ENCODE measurements at regions not wholly inside any gene's neighbourhood (a gene's known extent, or its start where the extent isn't known, plus 50 kb on each side); places are given as distances from the start of the nearest gene placed in this dataset.
"Not testable (repeated sequence)": the region's sequence is repeated elsewhere in the genome, so short reads cannot be mapped to it uniquely, and the experiment has no call there.

DNA sequence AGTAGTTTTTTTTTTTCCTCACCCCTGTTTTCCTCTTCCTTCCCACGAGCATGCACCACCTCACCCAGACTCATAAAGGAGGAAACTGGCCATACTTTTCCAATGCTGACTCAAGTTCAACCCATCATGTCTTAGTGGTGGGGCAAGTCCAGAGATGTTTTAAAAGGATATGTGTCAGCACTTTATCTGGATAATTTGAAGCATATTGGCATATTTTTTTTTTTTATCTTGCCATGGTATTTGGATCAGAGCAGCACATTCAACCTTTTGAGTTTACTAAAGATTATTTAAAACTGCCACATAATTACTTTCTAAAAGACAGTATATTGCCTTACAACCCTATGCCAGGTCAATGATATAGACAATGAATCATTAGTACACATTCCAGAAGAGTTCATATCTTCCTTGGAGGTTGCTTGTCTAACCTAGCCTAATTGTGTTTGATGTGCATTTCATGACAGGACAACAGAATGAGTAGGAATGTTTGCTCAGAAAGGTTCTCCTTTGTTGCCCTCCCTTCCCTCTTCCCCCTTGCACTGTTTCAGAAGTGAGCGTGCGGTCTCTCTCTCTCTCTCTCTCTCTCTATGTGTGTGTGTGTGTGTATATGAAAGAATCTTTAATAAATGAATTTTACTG is 950.7 kb upstream of the FAM98A start:
- DNase-seq (ENCODE audit: low read depth), result no peak

DNA sequence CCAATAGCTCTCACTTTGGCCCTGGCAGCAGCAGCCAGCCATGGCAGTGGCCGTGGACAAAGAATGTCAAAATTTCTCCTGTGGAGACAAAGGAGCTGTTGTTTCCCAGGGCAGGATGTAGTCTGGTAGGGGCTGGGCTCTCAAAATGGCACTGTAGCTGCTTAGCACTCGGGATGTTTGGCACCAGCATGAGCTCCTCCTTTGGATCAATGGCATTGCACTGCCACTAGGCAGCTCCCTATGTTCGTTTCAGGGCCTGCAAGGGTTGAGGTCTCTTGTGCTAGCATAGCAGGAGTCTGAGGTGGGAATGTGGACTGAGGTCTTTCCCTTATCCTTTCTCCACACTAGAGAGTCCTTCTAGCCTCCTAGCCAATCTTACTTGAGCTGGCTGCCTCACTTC is 948.8 kb upstream of the FAM98A start:
- no peak for DNase-seq (ENCODE audit: low read depth)

DNA sequence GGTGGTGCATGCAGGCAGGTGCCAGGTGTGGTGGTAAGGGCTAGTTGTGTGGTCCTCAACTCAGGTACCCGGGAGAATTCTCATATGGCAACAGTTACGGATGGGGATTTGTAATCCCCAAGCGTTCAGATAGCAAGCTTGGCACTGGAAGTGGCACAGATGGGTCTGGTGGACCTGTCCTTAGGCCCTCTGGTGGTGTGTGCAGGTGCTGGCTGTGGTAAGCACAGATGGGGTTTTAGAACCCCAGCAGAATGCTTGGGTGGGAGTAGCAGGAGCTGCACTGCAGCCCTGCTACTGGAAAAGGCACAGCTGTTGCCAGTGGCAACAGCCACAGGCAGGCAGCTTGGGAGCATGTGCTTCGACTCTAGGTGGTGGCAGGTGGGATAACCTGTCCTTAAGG is 948.2 kb upstream of the FAM98A start:
- DNase-seq (ENCODE audit: low read depth), result no peak

DNA sequence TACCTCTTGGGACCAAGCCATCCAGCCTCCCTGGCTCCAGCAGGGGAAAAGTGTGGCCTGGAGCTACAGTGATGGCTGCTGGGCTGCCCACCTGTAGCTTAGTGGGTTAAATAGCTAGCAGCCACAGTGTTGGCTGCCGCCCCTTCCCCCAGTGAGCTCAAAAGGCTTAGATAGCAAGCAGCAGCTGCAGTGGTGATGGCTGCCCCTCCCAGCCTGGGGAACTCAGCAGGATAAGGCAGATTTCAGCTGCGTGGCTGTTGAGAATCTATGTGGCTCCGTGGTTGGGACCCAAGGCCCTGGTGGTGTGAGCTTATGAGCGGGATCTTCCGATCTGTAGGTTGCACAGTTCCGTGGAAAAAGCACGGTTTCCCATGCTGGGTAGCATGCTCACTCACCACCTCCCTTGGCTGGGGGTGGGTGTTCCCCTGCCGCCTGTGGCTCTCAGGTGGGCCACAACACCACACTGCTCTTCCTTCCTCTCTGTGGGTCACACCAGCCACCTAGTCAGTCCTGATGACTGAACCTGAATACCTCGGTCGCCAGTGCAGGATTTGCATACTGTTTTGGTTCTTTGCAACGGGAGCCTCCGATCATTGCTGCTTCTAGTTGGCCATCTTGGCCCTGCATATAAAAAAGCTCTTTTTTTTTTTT is 946.5 kb upstream of the FAM98A start:
- no peak for DNase-seq (ENCODE audit: low read depth)

DNA sequence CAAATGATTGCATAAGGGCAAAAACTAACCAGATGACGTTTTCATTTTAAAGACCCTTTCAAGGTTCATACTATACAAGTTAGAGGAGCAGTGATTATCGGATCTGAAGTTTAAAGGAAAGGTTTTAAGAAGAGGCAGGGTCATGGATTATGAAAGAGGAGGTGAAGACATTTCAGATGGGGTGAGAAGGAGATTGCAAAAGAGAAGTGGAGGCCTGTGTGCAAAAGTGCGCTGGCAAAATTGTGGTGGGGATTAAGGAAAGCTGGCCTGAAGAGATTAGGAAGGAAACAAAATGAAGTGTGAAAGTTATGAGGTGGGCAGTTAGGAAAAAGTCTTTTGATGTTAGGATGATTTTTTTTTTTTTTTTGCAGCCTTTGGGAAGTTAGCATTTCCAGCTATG is 935.7 kb upstream of the FAM98A start:
- no peak for DNase-seq (ENCODE audit: low read depth)

DNA sequence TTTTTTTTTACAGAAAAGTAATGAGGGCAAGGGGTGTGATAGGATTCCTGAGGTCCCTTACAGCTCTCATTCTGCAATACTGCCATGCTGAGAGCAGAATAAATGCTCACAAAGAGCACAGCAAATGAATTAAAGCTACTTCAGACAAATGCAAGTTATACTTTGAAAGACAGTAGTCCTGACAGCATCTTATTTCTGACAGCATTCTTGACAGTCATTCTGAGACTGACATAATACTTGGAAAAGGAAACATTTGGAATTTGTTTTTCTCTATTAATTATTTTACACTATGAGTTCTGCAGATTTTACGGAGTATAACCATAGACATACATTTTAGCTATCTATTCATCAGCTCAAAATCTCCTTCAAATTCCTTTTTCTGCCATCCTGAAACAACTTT is 935.2 kb upstream of the FAM98A start:
- DNase-seq (ENCODE audit: low read depth), result no peak

DNA sequence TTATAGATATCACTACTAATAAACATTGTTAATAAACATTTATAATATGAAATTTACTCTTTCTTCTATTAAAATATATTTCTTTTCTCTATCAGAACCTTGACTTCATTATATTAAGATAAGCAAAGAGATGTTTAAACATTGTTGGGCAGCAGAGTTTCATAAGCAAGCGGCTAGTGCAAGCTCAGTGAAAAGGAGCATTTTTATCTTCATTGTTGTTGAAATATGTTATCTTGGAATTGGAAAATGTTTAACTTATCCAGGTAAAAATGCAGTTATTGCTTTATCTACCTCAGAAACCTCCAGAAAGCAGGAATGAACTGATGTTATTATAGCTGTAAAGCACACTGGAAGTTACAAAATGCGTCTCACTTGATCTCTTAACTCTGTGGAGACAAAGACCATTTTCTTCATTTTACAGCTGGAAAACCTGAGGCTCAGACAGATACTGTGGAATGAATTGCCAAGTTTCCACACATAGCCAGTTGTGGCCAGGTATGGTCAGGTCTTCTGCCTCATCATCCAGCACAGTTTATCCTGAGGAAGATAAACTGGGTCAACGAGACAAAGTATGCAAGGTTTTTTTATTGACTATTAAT is 934.6 kb upstream of the FAM98A start:
- no peak for DNase-seq (ENCODE audit: low read depth)

DNA sequence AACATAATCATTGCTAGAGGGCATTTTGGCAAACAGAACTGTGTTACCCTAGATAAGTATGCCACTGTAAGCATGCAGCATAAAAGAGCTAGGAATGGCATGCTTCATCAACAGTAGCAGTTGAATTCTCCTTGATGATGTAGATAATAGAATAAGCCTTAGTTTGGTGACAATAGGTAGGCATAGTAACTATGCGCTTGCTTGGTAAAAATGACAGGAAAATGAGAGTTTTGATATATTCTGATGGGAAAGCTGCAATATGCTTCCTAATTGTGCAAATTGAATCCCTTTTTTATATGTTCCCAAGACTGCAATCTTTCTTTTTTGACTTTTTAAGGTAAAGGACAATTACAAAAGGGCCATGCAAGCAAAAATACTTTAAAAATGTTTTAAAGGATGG is 930.9 kb upstream of the FAM98A start:
- no peak for DNase-seq (ENCODE audit: low read depth)

DNA sequence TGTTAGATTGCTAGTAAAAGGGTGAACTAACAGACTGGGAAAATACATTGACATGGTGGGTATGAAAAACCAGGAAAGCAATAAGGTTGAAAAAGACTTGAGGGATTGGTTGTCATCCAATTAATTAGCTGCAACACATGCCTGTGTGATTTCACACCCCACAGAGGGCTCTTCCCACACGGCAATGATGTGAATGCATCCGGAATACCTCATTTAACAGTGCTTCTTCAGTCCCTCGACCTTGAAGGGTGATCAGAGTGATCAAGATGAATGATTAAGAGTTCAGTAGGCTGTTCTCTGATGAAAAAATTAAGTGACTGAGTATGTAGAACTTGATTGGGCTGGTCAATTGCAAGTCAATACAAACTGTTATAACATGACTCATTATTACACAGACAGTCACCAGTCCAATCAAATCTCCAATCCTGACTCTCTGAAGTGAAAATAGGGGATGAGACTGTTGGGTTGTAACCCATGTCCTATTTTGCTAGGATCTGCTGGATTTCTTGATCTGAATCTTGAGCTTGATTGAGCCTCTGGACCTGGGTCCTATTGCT is 924.9 kb upstream of the FAM98A start:
- no peak for DNase-seq (ENCODE audit: low read depth)

DNA sequence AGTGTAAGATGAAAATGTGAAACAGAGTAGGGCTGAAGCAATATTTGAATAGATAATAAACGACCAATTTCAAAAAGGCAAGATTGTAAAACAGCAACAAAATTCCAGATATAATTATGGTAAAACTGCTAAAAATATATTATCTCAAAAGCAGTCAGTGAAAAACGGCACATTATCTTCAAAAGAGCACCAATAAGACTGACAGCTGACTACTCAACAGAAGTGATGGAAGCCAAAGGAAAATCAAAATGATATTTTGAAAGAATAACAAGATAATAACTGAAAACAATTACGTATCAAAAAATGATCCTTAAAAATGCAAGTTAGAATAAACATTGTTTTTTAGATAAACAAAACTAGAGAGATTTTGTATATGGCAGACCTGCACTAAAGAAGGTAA is 920.6 kb upstream of the FAM98A start:
- DNase-seq (ENCODE audit: low read depth), result no peak

DNA sequence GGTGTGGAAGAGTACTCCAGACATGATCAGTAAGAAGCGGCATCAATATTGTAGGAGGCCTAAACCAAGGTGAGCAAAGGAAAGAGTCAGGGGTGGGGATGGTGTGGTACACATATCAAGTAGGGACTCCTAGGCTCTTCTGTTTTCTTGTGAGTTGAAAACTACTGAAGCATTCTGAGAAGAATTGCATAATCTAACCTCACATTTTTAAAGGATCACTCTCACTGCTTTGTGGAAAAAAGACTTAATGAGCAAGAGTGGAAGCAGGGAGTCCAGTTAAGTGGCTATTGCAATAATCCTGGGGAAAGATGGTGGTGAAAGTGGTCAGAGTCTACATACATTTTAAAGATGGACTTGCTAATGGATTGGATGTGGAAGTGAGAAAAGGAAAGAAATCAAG is 899.5 kb upstream of the FAM98A start:
- DNase-seq (ENCODE audit: low read depth), result no peak

DNA sequence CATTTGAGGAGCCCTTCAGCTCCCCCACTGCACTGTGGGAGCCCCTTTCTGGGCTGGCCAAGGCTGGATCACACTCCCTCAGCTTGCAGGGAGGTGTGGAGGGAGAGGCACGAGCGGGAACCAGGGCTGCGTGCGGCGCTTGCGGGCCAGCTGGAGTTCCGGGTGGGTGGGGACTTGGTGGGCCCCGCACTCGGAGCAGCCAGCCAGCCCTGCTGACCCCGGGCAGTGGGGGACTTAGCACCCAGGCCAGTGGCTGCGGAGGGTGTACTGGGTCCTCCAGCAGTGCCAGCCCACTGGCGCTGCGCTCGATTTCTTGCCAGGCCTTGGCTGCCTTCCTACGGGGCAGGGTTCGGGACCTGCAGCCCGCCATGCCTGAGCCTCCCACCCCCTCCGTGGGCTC is 895.1 kb upstream of the FAM98A start:
- not testable (repeated sequence) for DNase-seq (ENCODE audit: low read depth)

DNA sequence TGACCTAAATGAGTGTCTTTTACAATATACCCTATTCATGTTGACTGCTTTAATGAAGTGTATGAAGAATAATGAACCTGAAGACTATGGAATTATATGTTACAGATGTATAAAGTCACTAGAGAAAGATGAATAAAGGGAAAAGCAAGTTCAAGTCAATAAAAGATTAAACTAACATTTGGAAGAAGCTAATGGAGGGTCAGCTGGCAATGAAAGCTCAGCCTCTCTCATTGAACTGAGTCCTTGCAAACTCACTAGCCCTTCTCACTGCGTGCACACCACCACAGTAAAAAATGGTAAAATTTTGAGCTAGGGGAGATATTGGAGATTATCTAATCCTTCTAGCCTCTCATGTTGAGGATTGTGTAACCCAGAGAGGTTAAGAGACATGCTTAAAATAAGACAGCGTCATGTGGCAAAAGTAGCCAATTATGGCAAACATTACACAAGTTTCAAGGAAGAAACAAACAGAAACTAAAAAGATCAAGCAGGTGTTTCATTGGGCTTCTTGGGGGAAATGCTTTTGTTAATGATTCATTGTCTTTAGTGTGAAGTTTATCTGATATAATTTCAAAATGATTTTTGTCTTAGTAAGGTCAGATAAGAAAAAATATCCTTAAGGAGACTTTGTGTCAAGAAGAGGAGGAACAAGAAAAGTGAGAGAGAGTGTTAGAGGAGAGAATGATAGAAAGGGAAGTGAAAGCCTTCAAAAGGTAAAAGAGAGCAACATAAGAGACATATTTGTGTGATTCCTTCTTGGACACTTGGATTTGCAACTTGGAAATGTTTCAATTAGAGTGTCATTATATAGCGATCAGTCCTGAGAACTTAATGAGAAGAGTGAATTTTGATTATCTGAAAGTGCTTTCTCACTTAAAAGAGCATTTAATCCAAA is 893.7 kb upstream of the FAM98A start:
- no peak for DNase-seq (ENCODE audit: low read depth)

DNA sequence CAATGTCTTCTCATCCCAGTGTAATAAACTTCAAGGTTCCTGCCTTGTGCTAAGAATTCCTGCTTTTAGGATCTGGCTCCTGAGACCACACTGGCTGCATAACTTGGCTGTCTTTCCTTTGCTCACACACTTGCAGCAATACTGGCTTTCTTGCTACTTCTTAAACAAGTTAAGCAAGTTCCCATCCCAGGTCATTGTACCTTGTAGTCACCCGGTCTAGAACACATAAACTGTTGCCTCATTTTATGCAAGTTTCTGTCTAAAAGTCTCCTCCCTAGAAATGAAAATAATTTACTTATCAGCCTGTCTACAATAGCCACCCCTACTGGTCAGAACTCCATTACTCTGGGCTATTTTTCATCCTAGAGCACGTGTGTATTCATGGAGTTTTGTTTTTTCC is 887.9 kb upstream of the FAM98A start:
- DNase-seq (ENCODE audit: low read depth), result no peak

DNA sequence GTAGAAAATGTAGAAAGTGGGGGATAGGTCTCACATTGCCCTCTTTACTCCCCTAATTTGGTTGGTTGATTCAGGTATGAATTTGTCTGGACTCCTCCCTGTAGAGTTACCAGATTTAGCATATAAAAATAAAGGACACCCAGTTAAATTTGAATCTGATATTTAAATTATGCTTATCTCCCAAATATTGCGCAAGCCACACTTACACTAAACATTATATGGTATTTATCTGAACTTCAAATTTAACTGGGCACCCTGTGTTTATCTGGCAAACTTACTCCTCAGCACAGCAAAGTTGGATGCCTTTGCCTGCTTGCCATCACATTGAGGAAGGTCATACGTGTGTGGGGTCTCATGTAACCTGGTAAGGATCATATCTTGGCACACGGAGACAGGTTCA is 882.4 kb upstream of the FAM98A start:
- DNase-seq (ENCODE audit: low read depth), result no peak

DNA sequence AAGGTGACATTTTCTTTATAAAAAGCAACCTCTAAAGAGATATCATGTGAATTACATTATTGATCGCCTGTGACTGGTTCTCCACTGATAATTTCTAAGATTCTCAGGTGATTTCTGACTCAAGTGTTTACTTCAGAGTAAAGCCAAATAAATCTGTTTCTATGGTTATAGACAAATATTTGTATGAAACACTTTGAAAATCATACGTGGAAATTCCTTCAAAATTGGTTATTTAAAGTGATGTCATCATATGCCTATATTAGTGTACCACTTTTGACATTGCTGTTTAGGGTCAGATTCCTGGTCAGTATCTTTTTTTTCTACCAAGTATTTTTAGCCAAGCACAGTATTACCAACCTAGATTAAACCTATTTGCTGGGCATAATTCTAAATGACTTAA is 881.3 kb upstream of the FAM98A start:
- DNase-seq (ENCODE audit: low read depth), result no peak

DNA sequence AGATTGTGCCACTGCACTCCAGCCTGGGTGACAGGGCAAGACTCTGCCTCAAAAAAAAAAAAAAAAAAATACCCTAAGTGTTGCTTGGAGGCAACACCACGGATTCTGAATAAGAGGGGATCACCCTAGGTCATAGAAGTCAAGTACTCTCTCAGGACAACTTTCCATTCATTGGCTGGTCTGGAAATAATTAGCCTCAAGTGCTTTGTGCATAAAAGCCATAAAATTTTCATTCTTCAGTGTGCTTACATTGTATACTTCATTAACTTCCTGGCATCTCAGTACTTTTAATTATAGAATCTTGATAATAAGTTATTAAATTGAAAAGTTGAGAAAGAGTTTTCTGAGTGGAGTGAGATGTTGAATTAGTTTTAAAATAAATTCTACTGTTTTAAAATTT is 876.1 kb upstream of the FAM98A start:
- DNase-seq (ENCODE audit: low read depth), result no peak

DNA sequence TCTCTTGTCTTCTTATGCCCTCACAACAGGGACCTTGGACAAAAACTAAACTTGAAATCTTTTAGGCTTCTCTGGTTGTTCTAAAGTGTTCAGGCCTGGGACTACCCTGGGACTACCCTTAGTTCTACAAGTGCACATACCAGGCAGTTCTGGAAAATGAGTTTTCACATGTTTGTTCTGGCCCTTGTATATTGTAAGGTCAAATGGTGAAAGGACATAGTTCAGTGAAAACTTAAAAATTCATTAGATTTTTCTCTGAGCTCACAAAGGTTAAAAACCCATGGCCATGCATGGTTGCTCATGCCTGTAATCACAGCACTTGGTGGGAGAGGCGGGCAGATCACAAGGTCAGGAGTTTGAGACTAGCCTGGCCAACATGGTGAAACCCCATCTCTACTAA is 875.5 kb upstream of the FAM98A start:
- DNase-seq (ENCODE audit: low read depth), result no peak

DNA sequence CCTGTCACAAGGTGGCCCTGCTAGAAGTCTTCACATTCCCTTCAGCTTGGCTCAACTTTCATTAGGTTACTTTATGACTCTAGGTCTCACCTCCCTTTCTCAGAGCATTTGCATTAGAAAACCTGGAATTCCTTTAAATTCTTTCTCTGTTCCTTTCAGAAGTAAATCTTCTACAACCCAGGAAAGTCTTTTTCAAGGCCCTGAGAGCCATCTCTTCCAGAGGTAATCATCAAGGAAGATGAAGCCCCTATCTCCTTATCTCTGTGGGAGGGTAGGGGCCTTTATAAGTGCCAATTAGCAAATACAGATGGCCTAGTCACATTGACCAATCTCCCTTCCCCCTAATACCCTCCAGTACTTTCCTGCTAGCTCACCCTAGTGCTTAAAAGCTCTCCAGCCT is 848.0 kb upstream of the FAM98A start:
- no peak for DNase-seq (ENCODE audit: low read depth)

DNA sequence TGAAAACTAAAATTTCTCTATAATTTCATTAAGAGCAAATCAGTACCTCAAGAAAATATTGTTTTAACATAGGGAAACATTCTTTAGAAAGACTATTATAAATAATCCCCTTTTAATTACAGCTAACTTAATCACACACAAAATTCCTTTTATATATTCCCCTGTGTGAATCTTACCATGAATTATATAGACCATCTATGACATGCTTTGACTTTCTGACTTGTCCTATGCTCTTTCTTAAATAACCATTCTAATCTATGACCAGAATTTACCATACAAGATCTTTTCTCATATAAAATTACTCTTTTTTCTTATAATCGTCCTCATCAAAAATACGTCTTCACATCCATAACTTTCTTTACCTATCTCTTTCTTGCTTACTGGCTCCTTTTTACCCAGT is 824.2 kb upstream of the FAM98A start:
- DNase-seq (ENCODE audit: low read depth), result no peak

DNA sequence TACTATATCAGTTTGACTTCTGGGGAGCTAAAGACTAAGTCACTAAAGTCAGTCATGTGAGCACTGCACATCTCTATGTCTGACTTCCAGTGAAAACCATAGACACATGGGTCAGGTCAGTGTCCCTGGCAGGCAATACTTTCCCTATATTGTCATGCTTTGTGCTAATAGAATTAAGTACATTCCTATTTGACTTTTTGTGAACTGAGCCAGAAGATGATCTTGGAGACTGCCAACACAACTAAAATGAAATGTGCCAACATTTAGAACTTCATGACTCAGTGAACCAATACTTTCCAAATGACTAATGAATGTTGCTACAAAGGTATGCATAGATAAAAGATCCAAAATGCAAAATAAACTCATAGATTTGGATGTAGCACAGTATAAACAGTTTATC is 820.8 kb upstream of the FAM98A start:
- no peak for DNase-seq (ENCODE audit: low read depth)

DNA sequence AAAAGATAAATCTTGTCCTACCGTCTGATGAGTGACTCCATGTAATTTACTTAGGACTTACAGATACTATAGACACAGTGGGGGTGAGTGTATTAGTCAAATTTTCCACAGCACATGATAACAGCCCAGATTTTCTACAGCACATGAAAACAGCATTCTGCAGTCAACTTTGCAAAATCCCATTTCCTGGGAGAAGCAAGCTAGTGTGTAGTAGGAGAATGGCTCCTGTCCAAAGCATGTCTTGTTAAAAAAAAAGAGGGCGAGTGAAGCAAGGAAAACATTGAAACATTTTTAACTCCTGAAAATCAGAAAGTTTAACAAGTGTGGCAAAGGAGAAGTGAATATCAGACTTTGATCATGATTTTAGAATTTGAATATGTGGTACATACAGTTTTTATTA is 817.8 kb upstream of the FAM98A start:
- DNase-seq (ENCODE audit: low read depth), result no peak

DNA sequence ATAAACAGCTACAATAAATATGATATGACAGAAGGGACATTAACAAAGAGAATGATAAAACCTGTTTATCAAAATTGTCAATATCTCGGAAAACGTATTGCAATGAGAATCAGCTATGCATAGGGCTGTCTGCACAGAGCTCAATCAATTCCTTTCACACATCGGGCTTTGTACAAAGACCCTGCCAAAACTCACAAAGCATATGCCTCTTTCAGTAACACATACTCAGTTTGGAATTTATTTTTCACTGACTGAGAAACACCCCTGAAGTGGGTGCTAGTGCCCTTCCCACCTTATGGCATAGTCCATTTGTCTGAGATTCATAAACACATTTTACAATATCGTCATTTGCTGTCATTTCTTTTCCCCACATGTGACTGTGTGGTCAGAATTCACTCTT is 815.8 kb upstream of the FAM98A start:
- no peak for DNase-seq (ENCODE audit: low read depth)

Measured in T follicular helper cell (primary cell).